GM12878 (cell line): ENCODE measurements at regions not wholly inside any gene's neighbourhood (a gene's known extent, or its start where the extent isn't known, plus 50 kb on each side); places are given as distances from the start of the nearest gene placed in this dataset.

Source experiments
- ATAC-seq: fragments of 200-7000 bp; cut with Tn5 transposase; 3 replicates; pipeline ENCODE4 v1.9.1; 2020; ENCODE audit warnings: mild to moderate bottlenecking, moderate library complexity
- BruUV-seq: library from RNA; stranded (reverse); fragments of 400-500 nt; replicated peaks from 2 replicates; lab custom pipeline; 2021; lab: Mats Ljungman, UMichigan
- CTCF ChIA-PET: fragments of 300-600 bp; sonication (Branson Sonifier 250); formaldehyde crosslinking; extraction: SDS; loops from one replicate; lab custom pipeline; 2021; ENCODE audit warnings: inconsistent platforms; lab: Yijun Ruan, JAX
- POLR2A ChIA-PET: fragments of 350-600 bp; formaldehyde crosslinking; extraction: SDS; loops from one replicate; lab custom pipeline; 2021; ENCODE audit warnings: inconsistent platforms; lab: Charles Lee
- RAD21 ChIA-PET: fragments of 300-600 bp; sonication (Branson Sonifier 250); formaldehyde crosslinking; loops from one replicate; lab custom pipeline; 2023; ENCODE audit warnings: antibody characterized with exemption; ENCODE audit not compliant: unreplicated experiment; lab: Charles Lee
- SMC1A ChIA-PET: fragments of 300-600 bp; sonication (Branson Sonifier 250); formaldehyde crosslinking; loops from one replicate; lab custom pipeline; 2023; ENCODE audit not compliant: unreplicated experiment, uncharacterized antibody; lab: Charles Lee
- DNase-seq: peaks from one replicate; pipeline ENCODE4 v3.0.0-alpha.2; 2011; ENCODE audit warnings: low read depth, low spot score
- FAIRE-seq: peaks from 3 replicates; lab custom pipeline; 2011; peaks lifted over from hg19 to GRCh38; lab: Jason Lieb, UNC
- H2AFZ ChIP-seq: 2 replicates; pipeline ENCODE4 v1.6.0; 2011; ENCODE audit warnings: low read depth, low read length, control low read depth; ENCODE audit not compliant: control insufficient read depth
- H3K27ac ChIP-seq: 2 replicates; pipeline ENCODE4 v1.5.1; 2011; ENCODE audit warnings: control low read depth; ENCODE audit not compliant: control insufficient read depth, insufficient read depth
- H3K27me3 ChIP-seq, 2 experiments: replicated peaks in 1 of 2; 2 replicates each; pipeline versions ENCODE4 v1.6.0 to v1.6.1; 2011; ENCODE audit warnings: low read length in 1 of 2; ENCODE audit not compliant: control insufficient read depth in 2 of 2, insufficient read depth in 2 of 2
- H3K36me3 ChIP-seq, 2 experiments: 2 replicates each; pipeline ENCODE4 v1.5.1; 2011; ENCODE audit warnings: low read length in 1 of 2; ENCODE audit not compliant: control insufficient read depth in 2 of 2, insufficient read depth in 2 of 2
- H3K4me1 ChIP-seq: 2 replicates; pipeline ENCODE4 v1.6.1; 2011; ENCODE audit warnings: mild to moderate bottlenecking, low read length, moderate library complexity, mixed read lengths; ENCODE audit not compliant: control insufficient read depth, insufficient read depth
- H3K4me2 ChIP-seq: 2 replicates; pipeline ENCODE4 v1.6.0; 2011; ENCODE audit warnings: control low read depth; ENCODE audit not compliant: control insufficient read depth, insufficient read depth
- H3K4me3 ChIP-seq: fragments of 200-600 bp; sonication (generic); 2 replicates; pipeline ENCODE4 v1.5.1; 2016
- H3K79me2 ChIP-seq: 2 replicates; pipeline ENCODE4 v1.6.0; 2011; ENCODE audit warnings: low read length; ENCODE audit not compliant: control insufficient read depth, insufficient read depth
- H3K9ac ChIP-seq: 2 replicates; pipeline ENCODE4 v1.8.0; 2011; ENCODE audit warnings: low read length, control low read depth, mixed read lengths; ENCODE audit not compliant: control insufficient read depth, insufficient read depth
- H3K9me3 ChIP-seq: replicated peaks from 3 replicates; pipeline ENCODE4 v1.5.1; 2011; ENCODE audit warnings: mild to moderate bottlenecking, low read length; ENCODE audit not compliant: control insufficient read depth, insufficient read depth
- H4K20me1 ChIP-seq: 2 replicates; pipeline ENCODE4 v1.6.0; 2011; ENCODE audit not compliant: control insufficient read depth, insufficient read depth
- BCL11A ChIP-seq: IDR thresholded peaks from 2 replicates; pipeline ENCODE4 v1.6.1; 2011; ENCODE audit warnings: low read depth, low read length
- CBFB ChIP-seq: IDR thresholded peaks from 2 replicates; pipeline ENCODE4 v1.6.1; 2016; ENCODE audit warnings: antibody characterized with exemption, low read depth
- DPF2 ChIP-seq: fragments of 450-650 bp; IDR thresholded peaks from 2 replicates; pipeline ENCODE4 v1.6.1; 2017; ENCODE audit warnings: mild to moderate bottlenecking
- GABPA ChIP-seq: IDR thresholded peaks from 2 replicates; pipeline ENCODE4 v1.6.1; 2014; ENCODE audit warnings: antibody characterized with exemption, low read depth, mild to moderate bottlenecking, inconsistent platforms
- HDAC2 ChIP-seq: fragments of 200-600 bp; sonication (generic); IDR thresholded peaks from 2 replicates; pipeline ENCODE4 v1.6.1; 2017
- IKZF1 ChIP-seq: fragments of 450-650 bp; conservative IDR thresholded peaks from 2 replicates; pipeline ENCODE4 v1.6.1; 2017; ENCODE audit warnings: antibody characterized with exemption, mild to moderate bottlenecking
- KDM1A ChIP-seq: fragments of 200-600 bp; sonication (generic); IDR thresholded peaks from 2 replicates; pipeline ENCODE4 v1.6.1; 2016; ENCODE audit warnings: borderline replicate concordance
- MTA2 ChIP-seq: fragments of 450-650 bp; IDR thresholded peaks from 2 replicates; pipeline ENCODE4 v1.6.1; 2016; ENCODE audit warnings: low read depth, mild to moderate bottlenecking, moderate library complexity
- MXI1 ChIP-seq: fragments of 150-350 bp; IDR thresholded peaks from 2 replicates; pipeline ENCODE4 v1.6.1; 2011; ENCODE audit warnings: low read depth, mild to moderate bottlenecking, inconsistent platforms, low read length, improper control_type of control experiment
- NBN ChIP-seq: fragments of 450-650 bp; IDR thresholded peaks from 2 replicates; pipeline ENCODE4 v1.6.1; 2016
- NR2C2 ChIP-seq: IDR thresholded peaks from 2 replicates; pipeline ENCODE4 v1.6.1; 2011; ENCODE audit warnings: borderline replicate concordance, low read depth; ENCODE audit not compliant: control insufficient read depth, insufficient read length
- SMAD1 ChIP-seq: fragments of 450-650 bp; IDR thresholded peaks from 2 replicates; pipeline ENCODE4 v1.6.1; 2018; ENCODE audit warnings: mild to moderate bottlenecking, low read depth; ENCODE audit not compliant: partially characterized antibody
- TAF1 ChIP-seq: IDR thresholded peaks from 2 replicates; pipeline ENCODE4 v1.6.1; 2011; ENCODE audit warnings: mild to moderate bottlenecking, low read depth, low read length, borderline replicate concordance
- TARDBP ChIP-seq: IDR thresholded peaks from 2 replicates; pipeline ENCODE4 v1.6.1; 2016; ENCODE audit warnings: borderline replicate concordance
- YY1 ChIP-seq: IDR thresholded peaks from 2 replicates; pipeline ENCODE4 v1.6.1; 2011; ENCODE audit warnings: low read depth, mild to moderate bottlenecking, low read length
- ZSCAN29 ChIP-seq: fragments of 450-650 bp; IDR thresholded peaks from 2 replicates; pipeline ENCODE4 v1.6.1; 2017; ENCODE audit warnings: mild to moderate bottlenecking, moderate library complexity
- WGBS: methylation state at CpG from one replicate; pipeline ENCODE4 v1.1.6; 2016; ENCODE audit warnings: low lambda C conversion rate; ENCODE audit not compliant: insufficient replicate concordance, insufficient coverage; ENCODE audit errors: missing lambda C conversion rate; 5-methylcytosine and 5-hydroxymethylcytosine counted together
- in situ Hi-C: fragments of 300-500 bp; cut with MboI; formaldehyde crosslinking; loops from 9 replicates; pipeline ENCODE4 v1.14.3; 2018; ENCODE audit warnings: mixed read lengths
- intact Hi-C: fragments of 100-400 bp; cut with micrococcal nuclease; formaldehyde crosslinking; loops from one replicate; pipeline ENCODE4 v1.14.2; 2022; ENCODE audit not compliant: unreplicated experiment
- TF ChIP-seq, protein P1 (sequence below): fragments of 450-650 bp; IDR thresholded peaks from 2 replicates; pipeline ENCODE4 v1.6.1; 2016; ENCODE audit warnings: mild to moderate bottlenecking, moderate library complexity, borderline replicate concordance
- TF ChIP-seq, protein P2 (sequence below): fragments of 450-650 bp; IDR thresholded peaks from 2 replicates; pipeline ENCODE4 v1.6.1; 2018; ENCODE audit warnings: mild to moderate bottlenecking, low read depth, moderate library complexity; ENCODE audit not compliant: partially characterized antibody
- TF ChIP-seq, protein P3 (sequence below): fragments of 450-650 bp; IDR thresholded peaks from 2 replicates; pipeline ENCODE4 v1.6.1; 2017; ENCODE audit warnings: mild to moderate bottlenecking, low read depth, inconsistent platforms; ENCODE audit not compliant: poor library complexity, severe bottlenecking

DNA sequence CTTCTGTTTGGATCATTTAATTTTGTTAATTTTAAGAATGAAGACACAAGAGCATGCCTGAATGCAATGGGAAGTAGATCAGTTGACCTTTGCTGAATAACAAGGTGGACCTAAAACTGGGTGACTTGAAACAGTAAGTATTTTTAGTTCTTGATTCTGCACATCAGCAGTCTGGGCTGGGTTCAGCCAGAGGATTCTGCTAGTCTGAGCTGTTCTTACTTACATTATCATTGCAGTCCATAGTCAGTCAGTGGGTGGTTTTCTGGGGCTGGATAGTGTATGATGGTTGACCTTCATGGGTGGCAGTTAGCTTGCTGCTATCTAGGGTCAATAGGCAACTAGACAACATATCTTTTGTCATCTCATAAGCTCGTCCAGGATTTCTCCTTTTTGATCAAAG lies 91.4 kb downstream of the HS3ST1 start:
- BruUV-seq, result no TSS peak
- ATAC-seq, result no peak
- Histone ChIP-seq H4K20me1 (no peaks in the 10 kb centered on the region), H3K27ac (no peak overlapping the region), H3K36me3 (no peaks in the 10 kb centered on the region), H3K79me2 (no peaks in the 10 kb centered on the region), H3K9ac (no peak overlapping the region), H3K4me1 (peaks cover 16% of the 10 kb centered on the region), H3K4me3 (no peak overlapping the region), H3K27me3 (no peaks in the 10 kb centered on the region), H2AFZ (no peak overlapping the region), H3K4me2 (no peak overlapping the region), H3K9me3 (no peaks in the 10 kb centered on the region; the same call in 2 of the 3 replicates)
- FAIRE-seq, result no peak
- no peak for DNase-seq
- WGBS, result 0% methylated on average over 1 of the region's 1 CpG
- ChIA-PET CTCF (no interaction called here), RAD21 (no interaction called here), POLR2A (no interaction called here), SMC1A (interaction anchor here (0.9 to 3.1 kb wide), 2 partner anchors 10 kb away, joined by 3 to 6 read pairs; no protein-coding TSS in a partner anchor)
- in situ Hi-C loops, result no loop called here
- no peak for TF ChIP-seq NR2C2
- no peak for TF ChIP-seq DPF2
- TF ChIP-seq, protein P1, sequence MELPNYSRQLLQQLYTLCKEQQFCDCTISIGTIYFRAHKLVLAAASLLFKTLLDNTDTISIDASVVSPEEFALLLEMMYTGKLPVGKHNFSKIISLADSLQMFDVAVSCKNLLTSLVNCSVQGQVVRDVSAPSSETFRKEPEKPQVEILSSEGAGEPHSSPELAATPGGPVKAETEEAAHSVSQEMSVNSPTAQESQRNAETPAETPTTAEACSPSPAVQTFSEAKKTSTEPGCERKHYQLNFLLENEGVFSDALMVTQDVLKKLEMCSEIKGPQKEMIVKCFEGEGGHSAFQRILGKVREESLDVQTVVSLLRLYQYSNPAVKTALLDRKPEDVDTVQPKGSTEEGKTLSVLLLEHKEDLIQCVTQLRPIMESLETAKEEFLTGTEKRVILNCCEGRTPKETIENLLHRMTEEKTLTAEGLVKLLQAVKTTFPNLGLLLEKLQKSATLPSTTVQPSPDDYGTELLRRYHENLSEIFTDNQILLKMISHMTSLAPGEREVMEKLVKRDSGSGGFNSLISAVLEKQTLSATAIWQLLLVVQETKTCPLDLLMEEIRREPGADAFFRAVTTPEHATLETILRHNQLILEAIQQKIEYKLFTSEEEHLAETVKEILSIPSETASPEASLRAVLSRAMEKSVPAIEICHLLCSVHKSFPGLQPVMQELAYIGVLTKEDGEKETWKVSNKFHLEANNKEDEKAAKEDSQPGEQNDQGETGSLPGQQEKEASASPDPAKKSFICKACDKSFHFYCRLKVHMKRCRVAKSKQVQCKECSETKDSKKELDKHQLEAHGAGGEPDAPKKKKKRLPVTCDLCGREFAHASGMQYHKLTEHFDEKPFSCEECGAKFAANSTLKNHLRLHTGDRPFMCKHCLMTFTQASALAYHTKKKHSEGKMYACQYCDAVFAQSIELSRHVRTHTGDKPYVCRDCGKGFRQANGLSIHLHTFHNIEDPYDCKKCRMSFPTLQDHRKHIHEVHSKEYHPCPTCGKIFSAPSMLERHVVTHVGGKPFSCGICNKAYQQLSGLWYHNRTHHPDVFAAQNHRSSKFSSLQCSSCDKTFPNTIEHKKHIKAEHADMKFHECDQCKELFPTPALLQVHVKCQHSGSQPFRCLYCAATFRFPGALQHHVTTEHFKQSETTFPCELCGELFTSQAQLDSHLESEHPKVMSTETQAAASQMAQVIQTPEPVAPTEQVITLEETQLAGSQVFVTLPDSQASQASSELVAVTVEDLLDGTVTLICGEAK, result no peak
- TF ChIP-seq BCL11A, result no peak
- no peak for TF ChIP-seq IKZF1
- TF ChIP-seq MTA2, result no peak
- TF ChIP-seq TAF1, result no peak
- TF ChIP-seq, protein P2, sequence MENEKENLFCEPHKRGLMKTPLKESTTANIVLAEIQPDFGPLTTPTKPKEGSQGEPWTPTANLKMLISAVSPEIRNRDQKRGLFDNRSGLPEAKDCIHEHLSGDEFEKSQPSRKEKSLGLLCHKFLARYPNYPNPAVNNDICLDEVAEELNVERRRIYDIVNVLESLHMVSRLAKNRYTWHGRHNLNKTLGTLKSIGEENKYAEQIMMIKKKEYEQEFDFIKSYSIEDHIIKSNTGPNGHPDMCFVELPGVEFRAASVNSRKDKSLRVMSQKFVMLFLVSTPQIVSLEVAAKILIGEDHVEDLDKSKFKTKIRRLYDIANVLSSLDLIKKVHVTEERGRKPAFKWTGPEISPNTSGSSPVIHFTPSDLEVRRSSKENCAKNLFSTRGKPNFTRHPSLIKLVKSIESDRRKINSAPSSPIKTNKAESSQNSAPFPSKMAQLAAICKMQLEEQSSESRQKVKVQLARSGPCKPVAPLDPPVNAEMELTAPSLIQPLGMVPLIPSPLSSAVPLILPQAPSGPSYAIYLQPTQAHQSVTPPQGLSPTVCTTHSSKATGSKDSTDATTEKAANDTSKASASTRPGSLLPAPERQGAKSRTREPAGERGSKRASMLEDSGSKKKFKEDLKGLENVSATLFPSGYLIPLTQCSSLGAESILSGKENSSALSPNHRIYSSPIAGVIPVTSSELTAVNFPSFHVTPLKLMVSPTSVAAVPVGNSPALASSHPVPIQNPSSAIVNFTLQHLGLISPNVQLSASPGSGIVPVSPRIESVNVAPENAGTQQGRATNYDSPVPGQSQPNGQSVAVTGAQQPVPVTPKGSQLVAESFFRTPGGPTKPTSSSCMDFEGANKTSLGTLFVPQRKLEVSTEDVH, result no peak
- no peak for TF ChIP-seq NBN
- TF ChIP-seq HDAC2, result no peak
- TF ChIP-seq TARDBP, result no peak
- no peak for TF ChIP-seq MXI1
- TF ChIP-seq CBFB, result no peak
- no peak for TF ChIP-seq ZSCAN29
- TF ChIP-seq, protein P3, sequence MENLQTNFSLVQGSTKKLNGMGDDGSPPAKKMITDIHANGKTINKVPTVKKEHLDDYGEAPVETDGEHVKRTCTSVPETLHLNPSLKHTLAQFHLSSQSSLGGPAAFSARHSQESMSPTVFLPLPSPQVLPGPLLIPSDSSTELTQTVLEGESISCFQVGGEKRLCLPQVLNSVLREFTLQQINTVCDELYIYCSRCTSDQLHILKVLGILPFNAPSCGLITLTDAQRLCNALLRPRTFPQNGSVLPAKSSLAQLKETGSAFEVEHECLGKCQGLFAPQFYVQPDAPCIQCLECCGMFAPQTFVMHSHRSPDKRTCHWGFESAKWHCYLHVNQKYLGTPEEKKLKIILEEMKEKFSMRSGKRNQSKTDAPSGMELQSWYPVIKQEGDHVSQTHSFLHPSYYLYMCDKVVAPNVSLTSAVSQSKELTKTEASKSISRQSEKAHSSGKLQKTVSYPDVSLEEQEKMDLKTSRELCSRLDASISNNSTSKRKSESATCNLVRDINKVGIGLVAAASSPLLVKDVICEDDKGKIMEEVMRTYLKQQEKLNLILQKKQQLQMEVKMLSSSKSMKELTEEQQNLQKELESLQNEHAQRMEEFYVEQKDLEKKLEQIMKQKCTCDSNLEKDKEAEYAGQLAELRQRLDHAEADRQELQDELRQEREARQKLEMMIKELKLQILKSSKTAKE, result no peak
- TF ChIP-seq GABPA, result no peak
- no peak for TF ChIP-seq SMAD1
- no peak for TF ChIP-seq KDM1A
- no peak for TF ChIP-seq YY1
- intact Hi-C loops, result no loop called here
